ENCODE measurements at regions not wholly inside any gene's neighbourhood (a gene's known extent, or its start where the extent isn't known, plus 50 kb on each side); places are given as distances from the start of the nearest gene placed in this dataset.
"Not testable (repeated sequence)": the region's sequence is repeated elsewhere in the genome, so short reads cannot be mapped to it uniquely, and the experiment has no call there.

GRCh38 chr13:63791134-63791533, 2375.5 kb upstream of the PCDH20 start:
- not testable (repeated sequence) for H3K4me2 ChIP-seq (ENCODE audit: low read length); H3K27ac ChIP-seq (ENCODE audit: low read depth, low read length); H3K36me3 ChIP-seq (ENCODE audit: control insufficient read depth, low read length); H3K9me3 ChIP-seq (ENCODE audit: control insufficient read depth, insufficient read depth, low read length); H3K79me2 ChIP-seq (ENCODE audit: control insufficient read depth, low read length); H3K9me2 ChIP-seq (replicated peaks; ENCODE audit: control insufficient read depth, low read length); H3K4me3 ChIP-seq (ENCODE audit: low read length); H4K20me1 ChIP-seq (ENCODE audit: control insufficient read depth, insufficient read depth, low read depth, low read length); H3K4me1 ChIP-seq (ENCODE audit: control insufficient read depth, low read length); H3F3A ChIP-seq (ENCODE audit: control insufficient read depth, insufficient read depth); H3K27me3 ChIP-seq (ENCODE audit: control insufficient read depth, low read length)

- no peaks in the 10 kb centered on the region for H3K27me3 ChIP-seq (ENCODE audit: control insufficient read depth, low read length)
- no peak overlapping the region for H3K4me3 ChIP-seq (ENCODE audit: low read length)
- no peak overlapping the region for H3K27ac ChIP-seq (ENCODE audit: low read depth, low read length)
- H3K4me1 ChIP-seq (ENCODE audit: control insufficient read depth, low read length): no peaks in the 10 kb centered on the region
- H3K36me3 ChIP-seq (ENCODE audit: control insufficient read depth, low read length): no peaks in the 10 kb centered on the region
- TF ChIP-seq CTCF (IDR thresholded peaks at IDR 0.05; ENCODE audit: low read depth, low read length, poor library complexity, severe bottlenecking): no peak
- TF ChIP-seq EZH2phosphoT487 (IDR thresholded peaks at IDR 0.05; ENCODE audit: borderline replicate concordance, low read length): no peak
- H4K20me1 ChIP-seq (ENCODE audit: control insufficient read depth, insufficient read depth, low read depth, low read length): no peaks in the 10 kb centered on the region
- H3K79me2 ChIP-seq (ENCODE audit: control insufficient read depth, low read length): no peaks in the 10 kb centered on the region
- no peak overlapping the region for H3K4me2 ChIP-seq (ENCODE audit: low read length)
- H3K9me2 ChIP-seq (replicated peaks; ENCODE audit: control insufficient read depth, low read length): no peaks in the 10 kb centered on the region
- H3K9me3 ChIP-seq (ENCODE audit: control insufficient read depth, insufficient read depth, low read length): no peaks in the 10 kb centered on the region
- H3F3A ChIP-seq (ENCODE audit: control insufficient read depth, insufficient read depth): no peaks in the 10 kb centered on the region
Measured at GRCh38 chr13:63774133-63774532, 2358.5 kb upstream of the PCDH20 start.

GRCh38 chr13:63773476-63773875, 2357.8 kb upstream of the PCDH20 start:
- H3K4me2 ChIP-seq (ENCODE audit: low read length): no peak overlapping the region
- H3F3A ChIP-seq (ENCODE audit: control insufficient read depth, insufficient read depth): no peaks in the 10 kb centered on the region
- TF ChIP-seq EZH2phosphoT487 (IDR thresholded peaks at IDR 0.05; ENCODE audit: borderline replicate concordance, low read length) (no peak), CTCF (IDR thresholded peaks at IDR 0.05; ENCODE audit: low read depth, low read length, poor library complexity, severe bottlenecking) (no peak)
- no peaks in the 10 kb centered on the region for H3K79me2 ChIP-seq (ENCODE audit: control insufficient read depth, low read length)
- H3K9me3 ChIP-seq (ENCODE audit: control insufficient read depth, insufficient read depth, low read length): no peaks in the 10 kb centered on the region
- no peaks in the 10 kb centered on the region for H3K4me1 ChIP-seq (ENCODE audit: control insufficient read depth, low read length)
- no peak overlapping the region for H3K27ac ChIP-seq (ENCODE audit: low read depth, low read length)
- no peak overlapping the region for H3K4me3 ChIP-seq (ENCODE audit: low read length)
- H3K27me3 ChIP-seq (ENCODE audit: control insufficient read depth, low read length): no peaks in the 10 kb centered on the region
- no peaks in the 10 kb centered on the region for H4K20me1 ChIP-seq (ENCODE audit: control insufficient read depth, insufficient read depth, low read depth, low read length)
- no peaks in the 10 kb centered on the region for H3K9me2 ChIP-seq (replicated peaks; ENCODE audit: control insufficient read depth, low read length)
- no peaks in the 10 kb centered on the region for H3K36me3 ChIP-seq (ENCODE audit: control insufficient read depth, low read length)

GRCh38 chr13:63757683-63758082, 2342.0 kb upstream of the PCDH20 start:
- not testable (repeated sequence) for H3F3A ChIP-seq (ENCODE audit: control insufficient read depth, insufficient read depth); H3K27me3 ChIP-seq (ENCODE audit: control insufficient read depth, low read length); H3K27ac ChIP-seq (ENCODE audit: low read depth, low read length); H3K9me2 ChIP-seq (replicated peaks; ENCODE audit: control insufficient read depth, low read length); H3K4me1 ChIP-seq (ENCODE audit: control insufficient read depth, low read length); H4K20me1 ChIP-seq (ENCODE audit: control insufficient read depth, insufficient read depth, low read depth, low read length); H3K36me3 ChIP-seq (ENCODE audit: control insufficient read depth, low read length); H3K4me3 ChIP-seq (ENCODE audit: low read length); H3K79me2 ChIP-seq (ENCODE audit: control insufficient read depth, low read length); H3K9me3 ChIP-seq (ENCODE audit: control insufficient read depth, insufficient read depth, low read length); H3K4me2 ChIP-seq (ENCODE audit: low read length)

GRCh38 chr13:63749857-63750256, 2334.2 kb upstream of the PCDH20 start:
- H3K36me3 ChIP-seq (ENCODE audit: control insufficient read depth, low read length); H3K79me2 ChIP-seq (ENCODE audit: control insufficient read depth, low read length); H4K20me1 ChIP-seq (ENCODE audit: control insufficient read depth, insufficient read depth, low read depth, low read length); H3K9me2 ChIP-seq (replicated peaks; ENCODE audit: control insufficient read depth, low read length); H3K4me1 ChIP-seq (ENCODE audit: control insufficient read depth, low read length); H3F3A ChIP-seq (ENCODE audit: control insufficient read depth, insufficient read depth); H3K4me3 ChIP-seq (ENCODE audit: low read length); H3K4me2 ChIP-seq (ENCODE audit: low read length); H3K27me3 ChIP-seq (ENCODE audit: control insufficient read depth, low read length); H3K9me3 ChIP-seq (ENCODE audit: control insufficient read depth, insufficient read depth, low read length); H3K27ac ChIP-seq (ENCODE audit: low read depth, low read length): not testable (repeated sequence)

GRCh38 chr13:63741814-63742101, 2326.1 kb upstream of the PCDH20 start:
- not testable (repeated sequence) for H4K20me1 ChIP-seq (ENCODE audit: control insufficient read depth, insufficient read depth, low read depth, low read length); H3K27ac ChIP-seq (ENCODE audit: low read depth, low read length); H3K4me3 ChIP-seq (ENCODE audit: low read length); H3K9me3 ChIP-seq (ENCODE audit: control insufficient read depth, insufficient read depth, low read length); H3K9me2 ChIP-seq (replicated peaks; ENCODE audit: control insufficient read depth, low read length); H3K36me3 ChIP-seq (ENCODE audit: control insufficient read depth, low read length); H3F3A ChIP-seq (ENCODE audit: control insufficient read depth, insufficient read depth); H3K4me2 ChIP-seq (ENCODE audit: low read length); H3K4me1 ChIP-seq (ENCODE audit: control insufficient read depth, low read length); H3K79me2 ChIP-seq (ENCODE audit: control insufficient read depth, low read length); H3K27me3 ChIP-seq (ENCODE audit: control insufficient read depth, low read length)
